ENCODE measurements at regions not wholly inside any gene's neighbourhood (a gene's known extent, or its start where the extent isn't known, plus 50 kb on each side); places are given as distances from the start of the nearest gene placed in this dataset.

DNA sequence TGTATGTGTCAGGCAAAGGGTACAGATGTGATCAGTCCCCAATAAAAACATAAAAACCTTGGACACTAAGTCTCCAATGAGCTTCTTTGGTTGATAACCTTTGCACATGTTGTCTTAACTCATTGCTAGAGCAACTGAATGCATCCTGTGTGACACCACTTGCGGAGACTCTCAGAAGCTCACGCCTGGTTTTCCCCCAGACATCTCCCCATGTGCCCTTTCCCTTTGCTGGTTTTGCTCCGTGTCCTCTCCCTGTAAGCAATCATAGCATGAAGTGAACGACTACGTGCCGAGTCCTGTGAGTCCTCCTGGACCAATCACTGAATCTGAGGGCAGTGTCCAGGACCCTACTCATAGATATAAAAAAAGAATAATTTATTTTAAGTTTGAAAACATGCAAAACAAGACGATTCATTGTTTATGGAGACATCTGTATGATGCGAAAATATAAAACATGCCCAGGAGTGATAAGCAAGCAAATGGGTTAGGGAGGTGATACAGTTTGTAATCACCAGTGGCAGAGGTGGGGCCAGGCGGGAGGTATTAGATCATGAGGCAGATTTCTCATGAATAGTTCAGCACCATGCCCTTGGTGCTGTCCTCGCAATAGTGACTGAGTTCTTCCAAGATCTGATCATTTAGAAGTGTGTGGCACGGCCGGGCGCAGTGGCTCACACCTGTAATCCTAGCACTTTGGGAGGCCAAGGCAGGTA, 115.5 kb downstream of the MED10 start:
- no peak overlapping the region for H2AFZ ChIP-seq (ENCODE audit: control insufficient read depth, low read length)
- DNase-seq (ENCODE audit: low read depth, low spot score) = no peak
- TF ChIP-seq, protein P1, sequence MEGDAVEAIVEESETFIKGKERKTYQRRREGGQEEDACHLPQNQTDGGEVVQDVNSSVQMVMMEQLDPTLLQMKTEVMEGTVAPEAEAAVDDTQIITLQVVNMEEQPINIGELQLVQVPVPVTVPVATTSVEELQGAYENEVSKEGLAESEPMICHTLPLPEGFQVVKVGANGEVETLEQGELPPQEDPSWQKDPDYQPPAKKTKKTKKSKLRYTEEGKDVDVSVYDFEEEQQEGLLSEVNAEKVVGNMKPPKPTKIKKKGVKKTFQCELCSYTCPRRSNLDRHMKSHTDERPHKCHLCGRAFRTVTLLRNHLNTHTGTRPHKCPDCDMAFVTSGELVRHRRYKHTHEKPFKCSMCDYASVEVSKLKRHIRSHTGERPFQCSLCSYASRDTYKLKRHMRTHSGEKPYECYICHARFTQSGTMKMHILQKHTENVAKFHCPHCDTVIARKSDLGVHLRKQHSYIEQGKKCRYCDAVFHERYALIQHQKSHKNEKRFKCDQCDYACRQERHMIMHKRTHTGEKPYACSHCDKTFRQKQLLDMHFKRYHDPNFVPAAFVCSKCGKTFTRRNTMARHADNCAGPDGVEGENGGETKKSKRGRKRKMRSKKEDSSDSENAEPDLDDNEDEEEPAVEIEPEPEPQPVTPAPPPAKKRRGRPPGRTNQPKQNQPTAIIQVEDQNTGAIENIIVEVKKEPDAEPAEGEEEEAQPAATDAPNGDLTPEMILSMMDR (optimal IDR thresholded peaks at IDR 0.05 in 1 of 3, IDR thresholded peaks at IDR 0.05 in 1 of 3, conservative IDR thresholded peaks at IDR 0.05 in 1 of 3; ENCODE audit: extremely low read depth in 1 of 3, insufficient read depth in 2 of 3, low read length in 3 of 3) = no peak
- no peak for TF ChIP-seq EZH2 (IDR thresholded peaks at IDR 0.05; ENCODE audit: low read length)
- no peaks in the 10 kb centered on the region for H3K79me2 ChIP-seq (ENCODE audit: control insufficient read depth, insufficient read depth, low read length)
- no peak overlapping the region for H3K27ac ChIP-seq (ENCODE audit: control insufficient read depth, insufficient read depth, low read length)
- no peak overlapping the region for H3K9ac ChIP-seq (ENCODE audit: control insufficient read depth, extremely low read depth, insufficient read depth, low read length)
- no peaks in the 10 kb centered on the region for H3K36me3 ChIP-seq (ENCODE audit: control insufficient read depth in 2 of 2, extremely low read depth in 1 of 2, insufficient read depth in 2 of 2, low read length in 2 of 2)
- no peak for FAIRE-seq
- no peak overlapping the region for H3K4me3 ChIP-seq (ENCODE audit: control insufficient read depth in 2 of 3, extremely low read depth in 1 of 3, insufficient read depth in 2 of 3, low read depth in 1 of 3, low read length in 3 of 3)
- no peaks in the 10 kb centered on the region for H3K9me1 ChIP-seq (ENCODE audit: control insufficient read depth, extremely low read depth, insufficient read depth, low read length)
- H3K27me3 ChIP-seq (ENCODE audit: control insufficient read depth, extremely low read depth, insufficient read depth, low read length) = no peaks in the 10 kb centered on the region
- no peaks in the 10 kb centered on the region for H3K9me3 ChIP-seq (ENCODE audit: control insufficient read depth, low read depth, low read length)
- H4K20me1 ChIP-seq (ENCODE audit: control insufficient read depth, extremely low read depth, insufficient read depth, low read length) = no peaks in the 10 kb centered on the region
- H3K4me2 ChIP-seq (ENCODE audit: control insufficient read depth, extremely low read depth, insufficient read depth, low read depth, low read length) = no peak overlapping the region
- dilution Hi-C loops (cut with MboI; ENCODE audit: extremely low pct_ligation_motif_present, low sequenced_read_pairs) = no loop called here
- H3K4me1 ChIP-seq (ENCODE audit: control insufficient read depth, extremely low read depth, insufficient read depth, low read length) = peaks cover 13% of the 10 kb centered on the region

DNA sequence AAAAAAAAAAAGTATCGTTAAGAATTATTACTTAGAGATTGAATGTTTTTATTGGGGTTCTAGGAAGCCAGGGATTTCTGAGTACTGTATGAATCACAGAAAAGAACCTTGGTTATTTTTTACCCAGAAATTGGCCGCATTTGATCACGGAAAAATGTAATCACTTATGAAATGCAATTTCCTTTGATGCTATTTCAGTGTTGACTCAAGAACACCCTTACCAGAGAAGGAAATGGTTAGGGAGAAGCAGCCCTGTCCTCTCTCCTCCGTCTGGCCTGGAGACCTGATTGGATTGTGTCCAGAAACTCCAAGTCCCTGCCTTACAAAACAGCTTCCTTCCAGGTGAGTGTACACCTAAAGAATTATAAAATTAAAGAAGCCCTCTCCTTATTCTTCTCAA, 116.7 kb downstream of the MED10 start:
- Histone ChIP-seq H3K9me3 (ENCODE audit: control insufficient read depth, low read depth, low read length) (no peaks in the 10 kb centered on the region), H3K36me3 (ENCODE audit: control insufficient read depth in 2 of 2, extremely low read depth in 1 of 2, insufficient read depth in 2 of 2, low read length in 2 of 2) (no peaks in the 10 kb centered on the region), H3K4me3 (ENCODE audit: control insufficient read depth in 2 of 3, extremely low read depth in 1 of 3, insufficient read depth in 2 of 3, low read depth in 1 of 3, low read length in 3 of 3) (no peak overlapping the region), H4K20me1 (ENCODE audit: control insufficient read depth, extremely low read depth, insufficient read depth, low read length) (no peaks in the 10 kb centered on the region), H3K27ac (ENCODE audit: control insufficient read depth, insufficient read depth, low read length) (peak overlapping the region; percentile 17), H2AFZ (ENCODE audit: control insufficient read depth, low read length) (no peak overlapping the region), H3K27me3 (ENCODE audit: control insufficient read depth, extremely low read depth, insufficient read depth, low read length) (no peaks in the 10 kb centered on the region), H3K9ac (ENCODE audit: control insufficient read depth, extremely low read depth, insufficient read depth, low read length) (no peak overlapping the region), H3K4me1 (ENCODE audit: control insufficient read depth, extremely low read depth, insufficient read depth, low read length) (peaks cover 13% of the 10 kb centered on the region), H3K4me2 (ENCODE audit: control insufficient read depth, extremely low read depth, insufficient read depth, low read depth, low read length) (peak overlapping the region; percentile 44), H3K79me2 (ENCODE audit: control insufficient read depth, insufficient read depth, low read length) (no peaks in the 10 kb centered on the region), H3K9me1 (ENCODE audit: control insufficient read depth, extremely low read depth, insufficient read depth, low read length) (no peaks in the 10 kb centered on the region)
- DNase-seq (ENCODE audit: low read depth, low spot score) (no peak), FAIRE-seq (no peak)
- dilution Hi-C loops (cut with MboI; ENCODE audit: extremely low pct_ligation_motif_present, low sequenced_read_pairs) = no loop called here
- TF ChIP-seq, protein P1 (optimal IDR thresholded peaks at IDR 0.05 in 1 of 3, IDR thresholded peaks at IDR 0.05 in 1 of 3, conservative IDR thresholded peaks at IDR 0.05 in 1 of 3; ENCODE audit: extremely low read depth in 1 of 3, insufficient read depth in 2 of 3, low read length in 3 of 3) = no peak
- no peak for TF ChIP-seq EZH2 (IDR thresholded peaks at IDR 0.05; ENCODE audit: low read length)

Data from keratinocyte (primary cell).